Cardiac fibroblast (primary cell): ENCODE measurements at regions not wholly inside any gene's neighbourhood (a gene's known extent, or its start where the extent isn't known, plus 50 kb on each side); places are given as distances from the start of the nearest gene placed in this dataset.

ENCODE experiments used
- DNase-seq, 2 donors: peaks; one replicate each; pipeline versions ENCODE4 v3.0.0 to v3.0.0-alpha.2; 2010; ENCODE audit warnings: low read depth in 2 of 2
- H3K4me3 ChIP-seq, 2 donors: replicated peaks in 1 of 2; 1 replicate in 1 of 2; 2 replicates in 1 of 2; pipeline ENCODE4 v1.5.1; 2011; ENCODE audit warnings: low read depth in 2 of 2, low read length in 2 of 2, mild to moderate bottlenecking in 2 of 2, moderate library complexity in 1 of 2
- CTCF ChIP-seq: IDR thresholded peaks from one replicate; pipeline ENCODE4 v1.5.1; 2011; ENCODE audit warnings: low read depth, mild to moderate bottlenecking, low read length, inconsistent platforms

GRCh38 chr13:111528513-111528912, 208.1 kb downstream of the TEX29 start:
- DNase-seq = no peak
- no peak overlapping the region for H3K4me3 ChIP-seq
- TF ChIP-seq CTCF = no peak

GRCh38 chr13:111530137-111530870, 209.9 kb downstream of the TEX29 start:
- no peak for DNase-seq
- TF ChIP-seq CTCF = no peak
- no peak overlapping the region for H3K4me3 ChIP-seq

GRCh38 chr13:111531505-111531904, 211.1 kb downstream of the TEX29 start:
- peak; percentile 3 to 8 for DNase-seq
- TF ChIP-seq CTCF = no peak
- no peak overlapping the region for H3K4me3 ChIP-seq

- no peak for DNase-seq
- H3K4me3 ChIP-seq = no peak overlapping the region
- no peak for TF ChIP-seq CTCF
These were observed 211.7 kb downstream of the TEX29 start for GRCh38 chr13:111532111-111532510.

GRCh38 chr13:111533900-111534683, 213.7 kb downstream of the TEX29 start:
- TF ChIP-seq CTCF = no peak
- no peak overlapping the region for H3K4me3 ChIP-seq
- DNase-seq = no peak

- no peak overlapping the region for H3K4me3 ChIP-seq
- DNase-seq = no peak
- no peak for TF ChIP-seq CTCF
These were observed 214.5 kb downstream of the TEX29 start for GRCh38 chr13:111534751-111535522.
